ENCODE measurements at regions not wholly inside any gene's neighbourhood (a gene's known extent, or its start where the extent isn't known, plus 50 kb on each side); places are given as distances from the start of the nearest gene placed in this dataset.

- no peak for DNase-seq
Measured at GRCh38 chr12:58602736-58603135, 317.6 kb downstream of the LRIG3 start.

GRCh38 chr12:58607805-58608204 lies 312.5 kb downstream of the LRIG3 start:
- DNase-seq, result no peak

- no peak for DNase-seq
Measured at GRCh38 chr12:58608711-58609110, 311.6 kb downstream of the LRIG3 start.

GRCh38 chr12:58615047-58615446 lies 305.3 kb downstream of the LRIG3 start:
- no peak for DNase-seq

GRCh38 chr12:58615576-58615975 lies 304.7 kb downstream of the LRIG3 start:
- no peak for DNase-seq

- no peak for DNase-seq
Measured at GRCh38 chr12:58616618-58617017, 303.7 kb downstream of the LRIG3 start.

- no peak for DNase-seq
Measured at GRCh38 chr12:58621126-58621525, 299.2 kb downstream of the LRIG3 start.

GRCh38 chr12:58629376-58629775 lies 290.9 kb downstream of the LRIG3 start:
- no peak for DNase-seq

- no peak for DNase-seq
Measured at GRCh38 chr12:58633479-58633878, 286.8 kb downstream of the LRIG3 start.

GRCh38 chr12:58639318-58639934 lies 280.9 kb downstream of the LRIG3 start:
- no peak for DNase-seq

GRCh38 chr12:58640314-58640713 lies 280.0 kb downstream of the LRIG3 start:
- DNase-seq, result no peak

- no peak for DNase-seq
Measured at GRCh38 chr12:58645946-58646345, 274.4 kb downstream of the LRIG3 start.

GRCh38 chr12:58647495-58647894 lies 272.8 kb downstream of the LRIG3 start:
- DNase-seq, result no peak

GRCh38 chr12:58648176-58648575 lies 272.1 kb downstream of the LRIG3 start:
- DNase-seq, result no peak

GRCh38 chr12:58651850-58652249 lies 268.5 kb downstream of the LRIG3 start:
- DNase-seq, result no peak

GRCh38 chr12:58654021-58654420 lies 266.3 kb downstream of the LRIG3 start:
- no peak for DNase-seq

GRCh38 chr12:58655375-58655774 lies 264.9 kb downstream of the LRIG3 start:
- no peak for DNase-seq

- no peak for DNase-seq
Measured at GRCh38 chr12:58656254-58657009, 263.9 kb downstream of the LRIG3 start.

GRCh38 chr12:58657190-58657589 lies 263.1 kb downstream of the LRIG3 start:
- no peak for DNase-seq

GRCh38 chr12:58665375-58665774 lies 254.9 kb downstream of the LRIG3 start:
- DNase-seq, result no peak

- DNase-seq, result no peak
Measured at GRCh38 chr12:58668233-58668632, 252.1 kb downstream of the LRIG3 start.

GRCh38 chr12:58668871-58669270 lies 251.4 kb downstream of the LRIG3 start:
- DNase-seq, result no peak

GRCh38 chr12:58670623-58671022 lies 249.7 kb downstream of the LRIG3 start:
- no peak for DNase-seq

- DNase-seq, result no peak
Measured at GRCh38 chr12:58671196-58671595, 249.1 kb downstream of the LRIG3 start.

- no peak for DNase-seq
Measured at GRCh38 chr12:58673021-58673420, 247.3 kb downstream of the LRIG3 start.

Data from stimulated activated naive CD4-positive, alpha-beta T cell (primary cell).